GM23338 (cell line): ENCODE measurements at regions not wholly inside any gene's neighbourhood (a gene's known extent, or its start where the extent isn't known, plus 50 kb on each side); places are given as distances from the start of the nearest gene placed in this dataset.

Experiments
- ATAC-seq: fragments of 200-7000 bp; cut with Tn5 transposase; 3 replicates; pipeline ENCODE4 v1.9.1; 2020
- DNase-seq: peaks from one replicate; pipeline ENCODE4 v3.0.0-alpha.2; 2015; ENCODE audit warnings: low spot score
- H2AFZ ChIP-seq: fragments of 200-600 bp; sonication (generic); 2 replicates; pipeline ENCODE4 v1.8.0; 2016; ENCODE audit warnings: antibody characterized with exemption, mild to moderate bottlenecking, moderate library complexity
- H3F3A ChIP-seq: fragments of 200-600 bp; sonication (generic); replicated peaks from 2 replicates; pipeline ENCODE4 v1.8.0; 2017; ENCODE audit warnings: antibody characterized with exemption, mixed run types, low read depth
- H3K27ac ChIP-seq: fragments of 200-600 bp; sonication (generic); 2 replicates; pipeline ENCODE4 v1.6.1; 2016; ENCODE audit warnings: low read depth
- H3K27me3 ChIP-seq: fragments of 200-600 bp; sonication (generic); 2 replicates; pipeline ENCODE4 v1.8.0; 2016; ENCODE audit warnings: mild to moderate bottlenecking, mixed run types, moderate library complexity; ENCODE audit not compliant: insufficient read depth
- H3K36me3 ChIP-seq: fragments of 200-600 bp; sonication (generic); 2 replicates; pipeline ENCODE4 v1.8.0; 2016; ENCODE audit warnings: mild to moderate bottlenecking; ENCODE audit not compliant: insufficient read depth
- H3K4me1 ChIP-seq: fragments of 200-600 bp; sonication (generic); 2 replicates; pipeline ENCODE4 v1.8.0; 2016; ENCODE audit warnings: mild to moderate bottlenecking, moderate library complexity; ENCODE audit not compliant: insufficient read depth
- H3K4me2 ChIP-seq: fragments of 200-600 bp; sonication (generic); 2 replicates; pipeline ENCODE4 v1.7.1; 2017; ENCODE audit warnings: mixed run types
- H3K4me3 ChIP-seq: fragments of 200-600 bp; sonication (generic); 2 replicates; pipeline ENCODE4 v1.6.1; 2016; ENCODE audit warnings: mixed run types
- H3K79me2 ChIP-seq: fragments of 200-600 bp; sonication (generic); replicated peaks from 2 replicates; pipeline ENCODE4 v1.8.0; 2017; ENCODE audit warnings: mild to moderate bottlenecking; ENCODE audit not compliant: insufficient read depth
- H3K9me2 ChIP-seq: fragments of 200-600 bp; sonication (generic); 2 replicates; pipeline ENCODE4 v1.8.0; 2017; ENCODE audit not compliant: insufficient read depth
- H4K20me1 ChIP-seq: fragments of 200-600 bp; sonication (generic); replicated peaks from 2 replicates; pipeline ENCODE4 v1.8.0; 2017; ENCODE audit warnings: mild to moderate bottlenecking; ENCODE audit not compliant: insufficient read depth
- H3K27ac Mint-ChIP-seq: 2 replicates; pipeline ENCODE4 v1.8.0; 2020; ENCODE audit warnings: inconsistent platforms, mild to moderate bottlenecking, moderate library complexity, mixed read lengths
- H3K27me3 Mint-ChIP-seq: 3 replicates; pipeline ENCODE4 v1.8.0; 2022; ENCODE audit warnings: low read depth, mild to moderate bottlenecking, moderate library complexity, mixed read lengths, inconsistent platforms; ENCODE audit not compliant: insufficient read depth, poor library complexity
- H3K36me3 Mint-ChIP-seq: 3 replicates; pipeline ENCODE4 v1.8.0; 2021; ENCODE audit warnings: low read depth, mild to moderate bottlenecking, inconsistent platforms, moderate library complexity, mixed read lengths
- H3K4me1 Mint-ChIP-seq: 3 replicates; pipeline ENCODE4 v1.8.0; 2020; ENCODE audit warnings: mild to moderate bottlenecking, inconsistent platforms, mixed read lengths
- H3K4me3 Mint-ChIP-seq: 3 replicates; pipeline ENCODE4 v1.8.0; 2021; ENCODE audit warnings: moderate library complexity, mild to moderate bottlenecking, inconsistent platforms, mixed read lengths
- H3K9me3 Mint-ChIP-seq: 3 replicates; pipeline ENCODE4 v1.8.0; 2020; ENCODE audit warnings: moderate library complexity, mild to moderate bottlenecking, inconsistent platforms, mixed read lengths
- CREB1 ChIP-seq: fragments of 250-450 bp; sonication (Bioruptor Pico); IDR thresholded peaks from 2 replicates; pipeline ENCODE4 v1.5.0; 2020; ENCODE audit warnings: low read depth, mild to moderate bottlenecking, moderate library complexity
- CTCF ChIP-seq, 2 experiments: fragments of 200-600 bp in 1 of 2; sonication (generic) in 1 of 2; conservative IDR thresholded peaks; 2 replicates each; pipeline versions ENCODE4 v1.5.1 to v1.6.1; 2016 to 2017; ENCODE audit warnings: antibody characterized with exemption in 2 of 2, low read depth in 2 of 2, mild to moderate bottlenecking in 2 of 2, moderate library complexity in 1 of 2
- ETS1 ChIP-seq: IDR thresholded peaks from 2 replicates; pipeline ENCODE4 v1.6.1; 2016; ENCODE audit warnings: antibody characterized with exemption
- EZH2phosphoT487 ChIP-seq: fragments of 200-600 bp; sonication (generic); IDR thresholded peaks from one replicate; pipeline ENCODE4 v1.8.1; 2018; ENCODE audit warnings: antibody characterized with exemption; ENCODE audit not compliant: unreplicated experiment
- JUNB ChIP-seq: IDR thresholded peaks from one replicate; pipeline ENCODE4 v1.6.1; 2016; ENCODE audit warnings: antibody characterized with exemption; ENCODE audit not compliant: unreplicated experiment
- NANOG ChIP-seq: IDR thresholded peaks from 2 replicates; pipeline ENCODE4 v1.6.1; 2016; ENCODE audit warnings: antibody characterized with exemption, borderline replicate concordance
- STAT1 ChIP-seq: IDR thresholded peaks from one replicate; pipeline ENCODE4 v1.6.1; 2016; ENCODE audit warnings: antibody characterized with exemption; ENCODE audit not compliant: unreplicated experiment
- ZNF114 ChIP-seq: fragments of 250-450 bp; sonication (Bioruptor Pico); IDR thresholded peaks from 2 replicates; pipeline ENCODE4 v1.5.0; 2020; ENCODE audit warnings: mild to moderate bottlenecking, moderate library complexity
- ZNF331 ChIP-seq: fragments of 250-450 bp; sonication (Bioruptor Pico); IDR thresholded peaks from 2 replicates; pipeline ENCODE4 v1.5.0; 2020; ENCODE audit warnings: low read depth, mild to moderate bottlenecking, moderate library complexity
- TF ChIP-seq, protein P1 (sequence below): fragments of 250-450 bp; sonication (Bioruptor Pico); IDR thresholded peaks from 2 replicates; pipeline ENCODE4 v1.5.0; 2020; ENCODE audit warnings: mild to moderate bottlenecking, moderate library complexity

DNA sequence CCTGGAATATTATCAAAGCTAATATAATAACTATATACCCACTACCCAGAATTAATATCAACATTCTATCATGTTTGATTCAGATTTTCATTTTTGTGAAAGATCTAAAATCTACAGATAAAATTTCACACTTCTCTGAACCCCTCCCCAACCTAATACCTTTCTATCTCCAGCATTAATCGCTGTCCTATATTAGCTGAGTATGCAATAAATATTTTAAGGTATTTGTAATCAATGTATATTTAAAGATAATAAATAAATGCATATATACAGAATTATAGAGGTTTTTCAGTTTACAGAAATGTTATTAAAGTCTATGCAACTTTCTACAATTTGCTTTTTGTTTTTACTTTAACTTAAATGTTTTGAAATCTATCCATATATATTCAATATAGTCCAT lies 156.7 kb upstream of the NRSN1 start:
- peaks cover 3% of the 10 kb centered on the region; the same call in 1 of the 3 replicates for H3K4me1 Mint-ChIP-seq
- no peaks in the 10 kb centered on the region for H3K27me3 ChIP-seq
- H3K4me2 ChIP-seq = no peak overlapping the region
- no peak for TF ChIP-seq CREB1 (CRISPR knock-in tag)
- no peak for TF ChIP-seq ETS1
- no peak for TF ChIP-seq ZNF114 (CRISPR knock-in tag)
- TF ChIP-seq NANOG = no peak
- TF ChIP-seq ZNF331 (CRISPR knock-in tag) = no peak
- no peaks in the 10 kb centered on the region for H3K36me3 Mint-ChIP-seq
- H3K9me3 Mint-ChIP-seq = peaks cover 4% of the 10 kb centered on the region; the same call in 1 of the 3 replicates
- H3F3A ChIP-seq = no peaks in the 10 kb centered on the region
- no peaks in the 10 kb centered on the region for H3K27me3 Mint-ChIP-seq
- no peaks in the 10 kb centered on the region for H3K4me1 ChIP-seq
- DNase-seq (no peak), ATAC-seq (no peak)
- H3K36me3 ChIP-seq = no peaks in the 10 kb centered on the region
- no peak overlapping the region for H3K27ac Mint-ChIP-seq
- H3K27ac ChIP-seq = no peak overlapping the region
- no peak overlapping the region for H3K4me3 Mint-ChIP-seq
- no peak overlapping the region for H2AFZ ChIP-seq
- no peaks in the 10 kb centered on the region for H3K79me2 ChIP-seq
- H4K20me1 ChIP-seq = no peaks in the 10 kb centered on the region
- no peaks in the 10 kb centered on the region for H3K9me2 ChIP-seq
- H3K4me3 ChIP-seq = no peak overlapping the region

DNA sequence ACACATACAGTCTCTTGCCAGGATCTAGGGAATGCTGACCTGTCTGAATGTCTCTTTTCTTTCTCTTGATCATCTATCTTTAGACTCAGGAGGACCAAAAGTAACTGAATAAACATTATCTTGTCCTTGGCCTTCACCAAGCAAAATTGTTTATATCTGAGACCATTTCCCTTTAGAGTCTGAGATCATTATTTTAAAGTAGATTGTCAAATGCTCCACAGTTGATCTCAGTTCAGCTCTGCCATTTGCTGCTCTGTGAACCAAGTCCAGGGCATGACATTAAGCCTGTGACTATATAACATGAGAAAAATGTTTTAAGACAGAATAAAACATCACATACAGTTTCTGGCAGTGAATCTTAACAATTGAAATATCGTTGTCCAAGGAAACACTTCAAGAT lies 148.3 kb upstream of the NRSN1 start:
- no peak overlapping the region for H3K27ac Mint-ChIP-seq
- no peaks in the 10 kb centered on the region for H3K36me3 Mint-ChIP-seq
- Histone ChIP-seq H3K4me1 (no peaks in the 10 kb centered on the region), H3F3A (no peaks in the 10 kb centered on the region), H3K36me3 (no peaks in the 10 kb centered on the region), H3K79me2 (no peaks in the 10 kb centered on the region), H3K27ac (no peak overlapping the region), H3K4me3 (no peak overlapping the region), H3K27me3 (no peaks in the 10 kb centered on the region), H2AFZ (no peak overlapping the region), H3K4me2 (no peak overlapping the region), H3K9me2 (no peaks in the 10 kb centered on the region), H4K20me1 (no peaks in the 10 kb centered on the region)
- DNase-seq (no peak), ATAC-seq (no peak)
- no peaks in the 10 kb centered on the region for H3K27me3 Mint-ChIP-seq
- H3K4me3 Mint-ChIP-seq = no peak overlapping the region
- no peak for TF ChIP-seq STAT1
- TF ChIP-seq CTCF (conservative IDR thresholded peaks at IDR 0.05; ENCODE audit: low read depth in 2 of 2) = no peak
- TF ChIP-seq, protein P1, sequence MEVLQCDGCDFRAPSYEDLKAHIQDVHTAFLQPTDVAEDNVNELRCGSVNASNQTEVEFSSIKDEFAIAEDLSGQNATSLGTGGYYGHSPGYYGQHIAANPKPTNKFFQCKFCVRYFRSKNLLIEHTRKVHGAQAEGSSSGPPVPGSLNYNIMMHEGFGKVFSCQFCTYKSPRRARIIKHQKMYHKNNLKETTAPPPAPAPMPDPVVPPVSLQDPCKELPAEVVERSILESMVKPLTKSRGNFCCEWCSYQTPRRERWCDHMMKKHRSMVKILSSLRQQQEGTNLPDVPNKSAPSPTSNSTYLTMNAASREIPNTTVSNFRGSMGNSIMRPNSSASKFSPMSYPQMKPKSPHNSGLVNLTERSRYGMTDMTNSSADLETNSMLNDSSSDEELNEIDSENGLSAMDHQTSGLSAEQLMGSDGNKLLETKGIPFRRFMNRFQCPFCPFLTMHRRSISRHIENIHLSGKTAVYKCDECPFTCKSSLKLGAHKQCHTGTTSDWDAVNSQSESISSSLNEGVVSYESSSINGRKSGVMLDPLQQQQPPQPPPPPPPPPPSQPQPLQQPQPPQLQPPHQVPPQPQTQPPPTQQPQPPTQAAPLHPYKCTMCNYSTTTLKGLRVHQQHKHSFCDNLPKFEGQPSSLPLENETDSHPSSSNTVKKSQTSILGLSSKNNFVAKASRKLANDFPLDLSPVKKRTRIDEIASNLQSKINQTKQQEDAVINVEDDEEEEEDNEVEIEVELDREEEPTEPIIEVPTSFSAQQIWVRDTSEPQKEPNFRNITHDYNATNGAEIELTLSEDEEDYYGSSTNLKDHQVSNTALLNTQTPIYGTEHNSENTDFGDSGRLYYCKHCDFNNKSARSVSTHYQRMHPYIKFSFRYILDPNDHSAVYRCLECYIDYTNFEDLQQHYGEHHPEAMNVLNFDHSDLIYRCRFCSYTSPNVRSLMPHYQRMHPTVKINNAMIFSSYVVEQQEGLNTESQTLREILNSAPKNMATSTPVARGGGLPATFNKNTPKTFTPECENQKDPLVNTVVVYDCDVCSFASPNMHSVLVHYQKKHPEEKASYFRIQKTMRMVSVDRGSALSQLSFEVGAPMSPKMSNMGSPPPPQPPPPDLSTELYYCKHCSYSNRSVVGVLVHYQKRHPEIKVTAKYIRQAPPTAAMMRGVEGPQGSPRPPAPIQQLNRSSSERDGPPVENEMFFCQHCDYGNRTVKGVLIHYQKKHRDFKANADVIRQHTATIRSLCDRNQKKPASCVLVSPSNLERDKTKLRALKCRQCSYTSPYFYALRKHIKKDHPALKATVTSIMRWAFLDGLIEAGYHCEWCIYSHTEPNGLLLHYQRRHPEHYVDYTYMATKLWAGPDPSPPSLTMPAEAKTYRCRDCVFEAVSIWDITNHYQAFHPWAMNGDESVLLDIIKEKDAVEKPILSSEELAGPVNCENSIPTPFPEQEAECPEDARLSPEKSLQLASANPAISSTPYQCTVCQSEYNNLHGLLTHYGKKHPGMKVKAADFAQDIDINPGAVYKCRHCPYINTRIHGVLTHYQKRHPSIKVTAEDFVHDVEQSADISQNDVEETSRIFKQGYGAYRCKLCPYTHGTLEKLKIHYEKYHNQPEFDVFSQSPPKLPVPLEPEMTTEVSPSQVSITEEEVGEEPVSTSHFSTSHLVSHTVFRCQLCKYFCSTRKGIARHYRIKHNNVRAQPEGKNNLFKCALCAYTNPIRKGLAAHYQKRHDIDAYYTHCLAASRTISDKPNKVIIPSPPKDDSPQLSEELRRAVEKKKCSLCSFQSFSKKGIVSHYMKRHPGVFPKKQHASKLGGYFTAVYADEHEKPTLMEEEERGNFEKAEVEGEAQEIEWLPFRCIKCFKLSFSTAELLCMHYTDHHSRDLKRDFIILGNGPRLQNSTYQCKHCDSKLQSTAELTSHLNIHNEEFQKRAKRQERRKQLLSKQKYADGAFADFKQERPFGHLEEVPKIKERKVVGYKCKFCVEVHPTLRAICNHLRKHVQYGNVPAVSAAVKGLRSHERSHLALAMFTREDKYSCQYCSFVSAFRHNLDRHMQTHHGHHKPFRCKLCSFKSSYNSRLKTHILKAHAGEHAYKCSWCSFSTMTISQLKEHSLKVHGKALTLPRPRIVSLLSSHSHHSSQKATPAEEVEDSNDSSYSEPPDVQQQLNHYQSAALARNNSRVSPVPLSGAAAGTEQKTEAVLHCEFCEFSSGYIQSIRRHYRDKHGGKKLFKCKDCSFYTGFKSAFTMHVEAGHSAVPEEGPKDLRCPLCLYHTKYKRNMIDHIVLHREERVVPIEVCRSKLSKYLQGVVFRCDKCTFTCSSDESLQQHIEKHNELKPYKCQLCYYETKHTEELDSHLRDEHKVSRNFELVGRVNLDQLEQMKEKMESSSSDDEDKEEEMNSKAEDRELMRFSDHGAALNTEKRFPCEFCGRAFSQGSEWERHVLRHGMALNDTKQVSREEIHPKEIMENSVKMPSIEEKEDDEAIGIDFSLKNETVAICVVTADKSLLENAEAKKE = no peak
- no peak for TF ChIP-seq JUNB
- no peak for TF ChIP-seq EZH2phosphoT487
- no peak for TF ChIP-seq ZNF331 (CRISPR knock-in tag)
- no peak for TF ChIP-seq ZNF114 (CRISPR knock-in tag)
- peaks cover 4% of the 10 kb centered on the region; the same call in 2 of the 3 replicates for H3K4me1 Mint-ChIP-seq
- no peaks in the 10 kb centered on the region; the same call in 2 of the 3 replicates for H3K9me3 Mint-ChIP-seq
